ENCODE measurements at regions not wholly inside any gene's neighbourhood (a gene's known extent, or its start where the extent isn't known, plus 50 kb on each side); places are given as distances from the start of the nearest gene placed in this dataset.
"Not testable (repeated sequence)": the region's sequence is repeated elsewhere in the genome, so short reads cannot be mapped to it uniquely, and the experiment has no call there.

- Histone ChIP-seq H3K9ac (no peak overlapping the region), H3K36me3 (ENCODE audit: insufficient read depth) (no peaks in the 10 kb centered on the region), H3K4me1 (ENCODE audit: low read depth, poor library complexity, severe bottlenecking) (no peaks in the 10 kb centered on the region), H3K4me3 (IDR thresholded peaks at IDR 0.05; ENCODE audit: insufficient read depth, low read depth, low read length) (no peak overlapping the region), H3K27me3 (ENCODE audit: insufficient read depth, low read depth) (no peaks in the 10 kb centered on the region), H4K20me1 (ENCODE audit: insufficient read depth) (no peaks in the 10 kb centered on the region), H3K79me2 (ENCODE audit: insufficient read depth, low read depth) (no peaks in the 10 kb centered on the region), H2AFZ (ENCODE audit: low read depth) (no peak overlapping the region), H3K4me2 (no peak overlapping the region), H3K27ac (no peak overlapping the region)
- peak; percentile 86 for TF ChIP-seq CTCF (conservative IDR thresholded peaks at IDR 0.05; ENCODE audit: low read depth, low read length)
Measured at GRCh38 chr9:71604197-71605063, 163.9 kb downstream of the CEMIP2 start.

GRCh38 chr9:71602652-71603051, 165.7 kb downstream of the CEMIP2 start:
- H3K4me3 ChIP-seq (IDR thresholded peaks at IDR 0.05; ENCODE audit: insufficient read depth, low read depth, low read length) = no peak overlapping the region
- H3K9ac ChIP-seq = no peak overlapping the region
- H3K36me3 ChIP-seq (ENCODE audit: insufficient read depth) = no peaks in the 10 kb centered on the region
- H3K27ac ChIP-seq = no peak overlapping the region
- no peak overlapping the region for H3K4me2 ChIP-seq
- H4K20me1 ChIP-seq (ENCODE audit: insufficient read depth) = no peaks in the 10 kb centered on the region
- H3K4me1 ChIP-seq (ENCODE audit: low read depth, poor library complexity, severe bottlenecking) = no peaks in the 10 kb centered on the region
- no peaks in the 10 kb centered on the region for H3K27me3 ChIP-seq (ENCODE audit: insufficient read depth, low read depth)
- no peaks in the 10 kb centered on the region for H3K79me2 ChIP-seq (ENCODE audit: insufficient read depth, low read depth)
- no peak overlapping the region for H2AFZ ChIP-seq (ENCODE audit: low read depth)
- no peak for TF ChIP-seq CTCF (conservative IDR thresholded peaks at IDR 0.05; ENCODE audit: low read depth, low read length)

- H3K4me3 ChIP-seq (IDR thresholded peaks at IDR 0.05; ENCODE audit: insufficient read depth, low read depth, low read length); H3K36me3 ChIP-seq (ENCODE audit: insufficient read depth); H4K20me1 ChIP-seq (ENCODE audit: insufficient read depth); H3K27me3 ChIP-seq (ENCODE audit: insufficient read depth, low read depth); H3K9ac ChIP-seq; H2AFZ ChIP-seq (ENCODE audit: low read depth); H3K4me2 ChIP-seq; H3K79me2 ChIP-seq (ENCODE audit: insufficient read depth, low read depth); H3K27ac ChIP-seq; H3K4me1 ChIP-seq (ENCODE audit: low read depth, poor library complexity, severe bottlenecking): not testable (repeated sequence)
Measured at GRCh38 chr9:71595762-71596161, 172.6 kb downstream of the CEMIP2 start.

GRCh38 chr9:71594541-71594940, 173.8 kb downstream of the CEMIP2 start:
- no peaks in the 10 kb centered on the region for H3K27me3 ChIP-seq (ENCODE audit: insufficient read depth, low read depth)

More at GRCh38 chr9:71594541-71594940, 173.8 kb downstream of the CEMIP2 start:
- Histone ChIP-seq H3K79me2 (ENCODE audit: insufficient read depth, low read depth) (no peaks in the 10 kb centered on the region), H3K9ac (no peak overlapping the region), H3K36me3 (ENCODE audit: insufficient read depth) (no peaks in the 10 kb centered on the region), H2AFZ (ENCODE audit: low read depth) (no peak overlapping the region), H3K4me1 (ENCODE audit: low read depth, poor library complexity, severe bottlenecking) (no peaks in the 10 kb centered on the region), H3K27ac (no peak overlapping the region), H3K4me2 (no peak overlapping the region), H3K4me3 (IDR thresholded peaks at IDR 0.05; ENCODE audit: insufficient read depth, low read depth, low read length) (no peak overlapping the region), H4K20me1 (ENCODE audit: insufficient read depth) (no peaks in the 10 kb centered on the region)
- no peak for TF ChIP-seq CTCF (conservative IDR thresholded peaks at IDR 0.05; ENCODE audit: low read depth, low read length)
